HG03175 (cell line): ENCODE measurements at regions not wholly inside any gene's neighbourhood (a gene's known extent, or its start where the extent isn't known, plus 50 kb on each side); places are given as distances from the start of the nearest gene placed in this dataset.

Experiments used
- ATAC-seq: cut with Tn5 transposase; IDR thresholded peaks from one replicate; pipeline ENCODE4 v1.9.1; 2021; ENCODE audit warnings: mild to moderate bottlenecking, moderate library complexity; ENCODE audit not compliant: unreplicated experiment

GRCh38 chr18:57918601-57919000 lies 115.5 kb upstream of the ATP8B1 start:
- no peak for ATAC-seq

- ATAC-seq = no peak
These were observed 113.6 kb upstream of the ATP8B1 start for GRCh38 chr18:57916684-57917083.

- ATAC-seq = no peak
These were observed 112.9 kb upstream of the ATP8B1 start for GRCh38 chr18:57915865-57916582.

- no peak for ATAC-seq
These were observed 112.1 kb upstream of the ATP8B1 start for GRCh38 chr18:57915248-57915647.

- no peak for ATAC-seq
These were observed 110.6 kb upstream of the ATP8B1 start for GRCh38 chr18:57913686-57914085.

GRCh38 chr18:57910817-57911216 lies 107.7 kb upstream of the ATP8B1 start:
- no peak for ATAC-seq

- no peak for ATAC-seq
These were observed 107.0 kb upstream of the ATP8B1 start for GRCh38 chr18:57910134-57910533.

GRCh38 chr18:57909620-57910019 lies 106.5 kb upstream of the ATP8B1 start:
- ATAC-seq = no peak

- ATAC-seq = no peak
These were observed 105.0 kb upstream of the ATP8B1 start for GRCh38 chr18:57908092-57908491.

GRCh38 chr18:57907550-57907949 lies 104.4 kb upstream of the ATP8B1 start:
- no peak for ATAC-seq

GRCh38 chr18:57906852-57907251 lies 103.7 kb upstream of the ATP8B1 start:
- ATAC-seq = no peak

GRCh38 chr18:57904535-57904934 lies 101.4 kb upstream of the ATP8B1 start:
- no peak for ATAC-seq

- ATAC-seq = no peak
These were observed 99.6 kb upstream of the ATP8B1 start for GRCh38 chr18:57902721-57903120.

- ATAC-seq = no peak
These were observed 98.9 kb upstream of the ATP8B1 start for GRCh38 chr18:57901825-57902589.

- ATAC-seq = no peak
These were observed 97.9 kb upstream of the ATP8B1 start for GRCh38 chr18:57900906-57901435.

GRCh38 chr18:57898506-57899124 lies 95.5 kb upstream of the ATP8B1 start:
- ATAC-seq = no peak

GRCh38 chr18:57895182-57895581 lies 92.1 kb upstream of the ATP8B1 start:
- no peak for ATAC-seq

- peak; percentile 49 for ATAC-seq
These were observed 88.7 kb upstream of the ATP8B1 start for GRCh38 chr18:57891707-57892391.

- no peak for ATAC-seq
These were observed 87.2 kb upstream of the ATP8B1 start for GRCh38 chr18:57890266-57890665.

GRCh38 chr18:57889841-57890240 lies 86.7 kb upstream of the ATP8B1 start:
- no peak for ATAC-seq
